CD8-positive, alpha-beta memory T cell (primary cell): ENCODE measurements at regions not wholly inside any gene's neighbourhood (a gene's known extent, or its start where the extent isn't known, plus 50 kb on each side); places are given as distances from the start of the nearest gene placed in this dataset.

ENCODE experiments used
- CTCF ChIA-PET: fragments of 350-600 bp; sonication (Branson Sonifier 250); formaldehyde crosslinking; loops from one replicate; lab custom pipeline; 2021; ENCODE audit warnings: antibody characterized with exemption; lab: Charles Lee
- POLR2A ChIA-PET: fragments of 350-600 bp; sonication (Branson Sonifier 250); formaldehyde crosslinking; loops from one replicate; lab custom pipeline; 2021; ENCODE audit warnings: antibody characterized with exemption; lab: Charles Lee
- DNase-seq, 5 donors: peaks; one replicate each; pipeline versions ENCODE4 v3.0.0 to v3.0.0-alpha.2; 2020 to 2022; ENCODE audit warnings: mixed read lengths in 1 of 5
- H3K27ac ChIP-seq: one replicate; pipeline ENCODE4 v1.7.0; 2013; ENCODE audit warnings: low read depth, mild to moderate bottlenecking, low read length, moderate library complexity
- H3K27me3 ChIP-seq: 2 replicates; pipeline ENCODE4 v1.7.0; 2013; ENCODE audit warnings: low read length, mild to moderate bottlenecking; ENCODE audit not compliant: insufficient read depth, poor library complexity, severe bottlenecking
- H3K36me3 ChIP-seq: 2 replicates; pipeline ENCODE4 v1.7.0; 2013; ENCODE audit warnings: mild to moderate bottlenecking, low read length, moderate library complexity; ENCODE audit not compliant: insufficient read depth
- H3K4me1 ChIP-seq: 2 replicates; pipeline ENCODE4 v1.7.0; 2013; ENCODE audit warnings: mild to moderate bottlenecking, low read length, moderate library complexity; ENCODE audit not compliant: insufficient read depth
- H3K4me3 ChIP-seq: 2 replicates; pipeline ENCODE4 v1.7.0; 2013; ENCODE audit warnings: mild to moderate bottlenecking, low read length
- H3K9me3 ChIP-seq: 2 replicates; pipeline ENCODE4 v1.7.0; 2013; ENCODE audit warnings: mild to moderate bottlenecking, low read length
- H3K27ac Mint-ChIP-seq, 8 donors: one replicate each; pipeline ENCODE4 v1.8.0; 2020 to 2021; ENCODE audit warnings: mixed read lengths in 8 of 8, mild to moderate bottlenecking in 6 of 8, inconsistent platforms in 3 of 8, moderate library complexity in 3 of 8
- H3K27me3 Mint-ChIP-seq, 2 donors: one replicate each; pipeline ENCODE4 v1.8.0; 2020 to 2021; ENCODE audit warnings: mixed read lengths in 2 of 2, mild to moderate bottlenecking in 1 of 2, moderate library complexity in 1 of 2
- H3K36me3 Mint-ChIP-seq, 3 donors: one replicate each; pipeline ENCODE4 v1.8.0; 2020 to 2021; ENCODE audit warnings: mixed read lengths in 3 of 3, inconsistent platforms in 1 of 3, mild to moderate bottlenecking in 1 of 3
- H3K4me1 Mint-ChIP-seq, 3 donors: one replicate each; pipeline ENCODE4 v1.8.0; 2020 to 2021; ENCODE audit warnings: mixed read lengths in 3 of 3, inconsistent platforms in 1 of 3, mild to moderate bottlenecking in 1 of 3
- H3K4me3 Mint-ChIP-seq, 7 donors: one replicate each; pipeline ENCODE4 v1.8.0; 2020 to 2021; ENCODE audit warnings: mixed read lengths in 7 of 7, mild to moderate bottlenecking in 6 of 7, moderate library complexity in 4 of 7, inconsistent platforms in 2 of 7
- H3K9me3 Mint-ChIP-seq, 5 donors: one replicate each; pipeline ENCODE4 v1.8.0; 2020 to 2022; ENCODE audit warnings: mixed read lengths in 5 of 5, mild to moderate bottlenecking in 3 of 5, moderate library complexity in 2 of 5, inconsistent platforms in 1 of 5

GRCh38 chrX:145881175-145881995 is 63.8 kb downstream of the SLITRK2 start:
- Mint-ChIP-seq H3K27me3 (no peaks in the 10 kb centered on the region), H3K4me3 (no peak overlapping the region), H3K9me3 (peaks cover 0 to 3% (median 2%) of the 10 kb centered on the region in 5 donors), H3K36me3 (no peaks in the 10 kb centered on the region), H3K4me1 (no peaks in the 10 kb centered on the region), H3K27ac (no peak overlapping the region)
- POLR2A ChIA-PET = no interaction called here
- no peaks in the 10 kb centered on the region for H3K36me3 ChIP-seq
- no peaks in the 10 kb centered on the region for H3K9me3 ChIP-seq
- no peak overlapping the region for H3K4me3 ChIP-seq
- H3K4me1 ChIP-seq = no peaks in the 10 kb centered on the region
- CTCF ChIA-PET = no interaction called here
- no peak overlapping the region for H3K27ac ChIP-seq
- H3K27me3 ChIP-seq = no peaks in the 10 kb centered on the region
- DNase-seq = no peak

DNA sequence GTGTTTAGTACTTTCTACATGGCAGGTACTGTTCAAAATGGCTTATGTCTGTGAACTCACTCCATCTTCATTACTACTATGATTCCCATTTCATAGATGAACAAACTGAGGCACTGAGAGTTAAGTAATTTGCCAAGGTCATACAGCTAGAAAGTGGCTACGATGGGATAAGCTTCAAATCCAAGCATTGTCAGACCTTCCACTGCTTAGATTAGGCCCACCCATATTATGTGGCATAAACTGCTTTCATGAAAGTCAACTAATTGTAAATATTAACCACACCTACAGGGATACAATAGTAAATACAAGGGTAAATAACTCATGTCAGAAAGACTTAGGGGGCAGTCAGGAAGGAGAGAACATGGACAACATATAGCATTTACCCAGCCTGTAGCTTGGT is 68.8 kb downstream of the SLITRK2 start:
- Mint-ChIP-seq H3K27me3 (no peaks in the 10 kb centered on the region), H3K27ac (no peak overlapping the region), H3K9me3 (peaks cover 0 to 10% (median 2%) of the 10 kb centered on the region in 5 donors), H3K36me3 (no peaks in the 10 kb centered on the region), H3K4me1 (no peaks in the 10 kb centered on the region), H3K4me3 (no peak overlapping the region)
- no peaks in the 10 kb centered on the region for H3K9me3 ChIP-seq
- no peak for DNase-seq
- no peaks in the 10 kb centered on the region for H3K4me1 ChIP-seq
- ChIA-PET POLR2A (no interaction called here), CTCF (no interaction called here)
- no peak overlapping the region for H3K4me3 ChIP-seq
- no peaks in the 10 kb centered on the region for H3K27me3 ChIP-seq
- H3K27ac ChIP-seq = no peak overlapping the region
- no peaks in the 10 kb centered on the region for H3K36me3 ChIP-seq

DNA sequence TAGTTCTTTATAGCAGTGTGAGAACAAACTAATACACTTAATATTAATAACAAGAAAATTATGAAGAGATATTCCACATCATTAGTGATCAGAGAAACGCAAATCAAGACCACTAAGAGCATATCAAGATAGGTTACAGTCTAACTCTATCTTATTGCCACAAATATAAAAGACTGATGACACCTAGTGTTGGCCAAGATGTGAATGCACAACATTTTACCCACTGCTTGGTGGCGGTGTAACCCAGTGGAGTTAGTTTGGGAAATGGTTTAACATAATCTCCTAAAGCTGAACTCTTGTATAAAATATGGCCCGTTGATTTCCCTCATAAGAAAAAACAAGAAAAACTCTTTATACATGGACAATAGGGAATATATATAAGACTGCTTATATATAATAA is 92.4 kb downstream of the SLITRK2 start:
- Mint-ChIP-seq H3K36me3 (no peaks in the 10 kb centered on the region), H3K4me3 (no peak overlapping the region), H3K9me3 (peaks cover 2 to 9% (median 2%) of the 10 kb centered on the region in 5 donors), H3K27ac (no peak overlapping the region), H3K4me1 (no peaks in the 10 kb centered on the region), H3K27me3 (peaks cover 0 to 3% of the 10 kb centered on the region in 2 donors)
- no peaks in the 10 kb centered on the region for H3K36me3 ChIP-seq
- CTCF ChIA-PET = no interaction called here
- DNase-seq = no peak
- no peaks in the 10 kb centered on the region for H3K4me1 ChIP-seq
- POLR2A ChIA-PET = no interaction called here
- H3K4me3 ChIP-seq = no peak overlapping the region
- H3K9me3 ChIP-seq = no peaks in the 10 kb centered on the region
- H3K27me3 ChIP-seq = no peaks in the 10 kb centered on the region
- H3K27ac ChIP-seq = no peak overlapping the region

- CTCF ChIA-PET = no interaction called here
- Histone ChIP-seq H3K27me3 (no peaks in the 10 kb centered on the region), H3K4me3 (no peak overlapping the region), H3K27ac (no peak overlapping the region), H3K4me1 (no peaks in the 10 kb centered on the region), H3K36me3 (no peaks in the 10 kb centered on the region), H3K9me3 (no peaks in the 10 kb centered on the region)
- no peaks in the 10 kb centered on the region for H3K36me3 Mint-ChIP-seq
- POLR2A ChIA-PET = no interaction called here
- no peak overlapping the region for H3K4me3 Mint-ChIP-seq
- no peaks in the 10 kb centered on the region for H3K4me1 Mint-ChIP-seq
- peaks cover 0 to 5% (median 0%) of the 10 kb centered on the region in 5 donors for H3K9me3 Mint-ChIP-seq
- no peaks in the 10 kb centered on the region for H3K27me3 Mint-ChIP-seq
- H3K27ac Mint-ChIP-seq = no peak overlapping the region
- DNase-seq = no peak
These were observed 101.8 kb downstream of the SLITRK2 start for GRCh38 chrX:145919400-145919799.

GRCh38 chrX:145923376-145923775 is 105.7 kb downstream of the SLITRK2 start:
- Histone ChIP-seq H3K36me3 (no peaks in the 10 kb centered on the region), H3K4me3 (no peak overlapping the region), H3K9me3 (no peaks in the 10 kb centered on the region), H3K4me1 (no peaks in the 10 kb centered on the region), H3K27ac (no peak overlapping the region), H3K27me3 (no peaks in the 10 kb centered on the region)
- ChIA-PET POLR2A (no interaction called here), CTCF (no interaction called here)
- Mint-ChIP-seq H3K9me3 (peaks cover 0 to 5% (median 0%) of the 10 kb centered on the region in 5 donors), H3K27ac (no peak overlapping the region), H3K4me1 (no peaks in the 10 kb centered on the region), H3K27me3 (no peaks in the 10 kb centered on the region), H3K4me3 (no peak overlapping the region), H3K36me3 (no peaks in the 10 kb centered on the region)
- no peak for DNase-seq

- Histone ChIP-seq H3K27ac (no peak overlapping the region), H3K9me3 (no peaks in the 10 kb centered on the region), H3K4me1 (no peaks in the 10 kb centered on the region), H3K4me3 (no peak overlapping the region), H3K36me3 (no peaks in the 10 kb centered on the region), H3K27me3 (no peaks in the 10 kb centered on the region)
- DNase-seq = no peak
- ChIA-PET CTCF (no interaction called here), POLR2A (no interaction called here)
- Mint-ChIP-seq H3K9me3 (peaks cover 0 to 4% (median 0%) of the 10 kb centered on the region in 5 donors), H3K27me3 (no peaks in the 10 kb centered on the region), H3K4me1 (no peaks in the 10 kb centered on the region), H3K4me3 (no peak overlapping the region), H3K27ac (no peak overlapping the region), H3K36me3 (no peaks in the 10 kb centered on the region)
These were observed 119.1 kb downstream of the SLITRK2 start for GRCh38 chrX:145936769-145937168.

DNA sequence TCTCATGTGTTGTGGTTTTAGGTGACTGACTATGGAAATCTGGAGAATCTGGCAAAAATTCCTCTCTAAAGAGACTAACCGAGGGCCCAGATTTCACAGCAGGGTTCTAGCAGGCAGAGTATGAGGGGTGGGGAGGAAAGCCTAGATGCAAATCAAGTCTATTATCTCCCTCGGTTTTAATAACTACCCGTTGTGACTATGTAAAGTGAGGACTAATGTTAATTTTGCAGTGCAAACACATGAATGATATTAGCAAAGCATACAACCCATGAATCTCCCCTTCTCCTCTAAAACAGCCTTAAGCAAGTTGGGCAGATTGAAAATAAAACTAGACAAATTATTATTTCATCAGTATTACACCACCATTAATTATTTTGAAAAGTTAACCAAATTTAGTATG is 131.4 kb downstream of the SLITRK2 start:
- CTCF ChIA-PET = no interaction called here

GRCh38 chrX:145953628-145954027 is 136.0 kb downstream of the SLITRK2 start:
- Histone ChIP-seq H3K27ac (no peak overlapping the region), H3K4me1 (no peaks in the 10 kb centered on the region), H3K4me3 (no peak overlapping the region), H3K27me3 (no peaks in the 10 kb centered on the region), H3K9me3 (no peaks in the 10 kb centered on the region), H3K36me3 (no peaks in the 10 kb centered on the region)
- H3K4me1 Mint-ChIP-seq = no peaks in the 10 kb centered on the region
- no peak overlapping the region for H3K27ac Mint-ChIP-seq
- H3K36me3 Mint-ChIP-seq = no peaks in the 10 kb centered on the region
- H3K9me3 Mint-ChIP-seq = peaks cover 2 to 12% (median 2%) of the 10 kb centered on the region in 5 donors
- H3K27me3 Mint-ChIP-seq = peaks cover 0 to 3% of the 10 kb centered on the region in 2 donors
- POLR2A ChIA-PET = no interaction called here
- DNase-seq = no peak
- no peak overlapping the region for H3K4me3 Mint-ChIP-seq
- CTCF ChIA-PET = no interaction called here

More for the DNA sequence above, 131.4 kb downstream of the SLITRK2 start:
- no peaks in the 10 kb centered on the region for H3K4me1 Mint-ChIP-seq
- H3K9me3 Mint-ChIP-seq = peaks cover 0 to 8% (median 2%) of the 10 kb centered on the region in 5 donors
- no peaks in the 10 kb centered on the region for H3K9me3 ChIP-seq
- POLR2A ChIA-PET = no interaction called here
- H3K36me3 Mint-ChIP-seq = no peaks in the 10 kb centered on the region
- peaks cover 0 to 1% of the 10 kb centered on the region in 2 donors for H3K27me3 Mint-ChIP-seq
- DNase-seq = no peak
- H3K27ac ChIP-seq = no peak overlapping the region
- H3K4me3 Mint-ChIP-seq = no peak overlapping the region
- H3K4me1 ChIP-seq = no peaks in the 10 kb centered on the region
- H3K27me3 ChIP-seq = no peaks in the 10 kb centered on the region
- no peak overlapping the region for H3K27ac Mint-ChIP-seq
- H3K4me3 ChIP-seq = no peak overlapping the region
- no peaks in the 10 kb centered on the region for H3K36me3 ChIP-seq
